ACHN (cell line): ENCODE measurements at regions not wholly inside any gene's neighbourhood (a gene's known extent, or its start where the extent isn't known, plus 50 kb on each side); places are given as distances from the start of the nearest gene placed in this dataset.
A peak's percentile ranks its signal among the peaks of the same experiment; 100 is the strongest.
"Not testable (repeated sequence)": the region's sequence is repeated elsewhere in the genome, so short reads cannot be mapped to it uniquely, and the experiment has no call there.

ENCODE experiments used
- DNase-seq: peaks from one replicate; pipeline ENCODE4 v3.0.0-alpha.2; 2015
- in situ Hi-C: cut with HindIII; loops from 2 replicates; pipeline ENCODE4 v1.10.0; 2017; ENCODE audit warnings: low sequenced_read_pairs, low pct_ligation_motif_present, low pct_unique_long_range_greater_than_20kb

- in situ Hi-C loops: no loop called here
- DNase-seq: no peak
These were observed 324.6 kb upstream of the DUSP10 start for GRCh38 chr1:222066539-222066938.

DNA sequence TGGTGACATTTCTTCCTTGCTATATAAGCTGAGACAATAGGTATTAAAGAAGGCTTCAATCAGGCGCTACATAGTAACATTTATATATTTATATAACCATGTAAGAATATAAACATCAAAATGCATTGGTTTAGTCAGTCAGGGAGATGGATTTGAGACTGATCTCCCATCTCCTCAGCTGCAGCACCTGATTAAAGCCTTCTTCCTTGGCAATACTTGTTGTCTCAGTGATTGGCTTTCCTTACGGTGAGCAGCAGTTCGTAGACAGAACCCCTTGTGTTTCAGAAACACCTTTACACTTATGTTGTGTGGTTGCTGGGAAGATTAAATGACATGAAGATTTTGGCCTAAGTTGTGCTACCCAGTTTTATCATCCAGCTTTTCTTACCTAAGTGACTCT is 323.3 kb upstream of the DUSP10 start:
- no peak for DNase-seq
- in situ Hi-C loops: no loop called here

DNA sequence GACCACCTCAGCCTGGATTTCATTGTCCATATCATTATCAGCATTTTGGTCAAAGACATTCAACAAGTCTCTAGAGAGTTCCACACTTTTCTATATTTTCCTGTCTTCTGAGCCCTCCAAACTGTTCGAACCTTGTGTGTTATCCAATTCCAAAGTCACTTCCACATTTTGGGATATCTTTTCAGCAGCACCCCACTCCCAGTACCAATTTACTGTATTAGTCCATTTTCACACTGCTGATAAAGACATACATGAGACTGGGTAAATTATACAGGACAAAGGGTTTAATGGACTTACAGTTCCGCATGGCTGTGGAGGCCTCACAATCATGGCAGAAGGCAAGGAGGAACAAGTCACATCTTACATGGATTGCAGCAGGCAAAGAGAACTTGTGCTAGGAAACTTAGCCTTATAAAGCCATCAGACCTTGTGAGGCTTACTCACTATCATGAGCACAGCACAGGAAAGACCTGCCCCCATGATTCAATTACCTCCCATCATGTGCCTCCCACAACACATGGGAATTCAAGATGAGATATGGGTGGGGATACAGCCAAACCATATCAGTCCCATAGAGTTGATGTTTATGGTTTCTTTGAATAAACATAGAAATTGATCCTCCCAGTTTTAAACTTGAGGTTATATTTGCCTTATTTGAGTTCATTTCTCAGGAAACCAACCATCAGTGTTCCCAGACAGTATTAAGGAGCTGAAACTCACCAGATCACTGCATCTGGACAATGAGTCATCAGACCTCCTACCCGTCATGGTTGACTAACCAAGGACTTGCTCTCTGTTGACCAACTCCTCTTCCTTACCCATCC is 322.7 kb upstream of the DUSP10 start:
- in situ Hi-C loops: no loop called here
- peak; percentile 25 for DNase-seq

- no peak for DNase-seq
- in situ Hi-C loops: no loop called here
These were observed 320.8 kb upstream of the DUSP10 start for GRCh38 chr1:222062640-222063039.

DNA sequence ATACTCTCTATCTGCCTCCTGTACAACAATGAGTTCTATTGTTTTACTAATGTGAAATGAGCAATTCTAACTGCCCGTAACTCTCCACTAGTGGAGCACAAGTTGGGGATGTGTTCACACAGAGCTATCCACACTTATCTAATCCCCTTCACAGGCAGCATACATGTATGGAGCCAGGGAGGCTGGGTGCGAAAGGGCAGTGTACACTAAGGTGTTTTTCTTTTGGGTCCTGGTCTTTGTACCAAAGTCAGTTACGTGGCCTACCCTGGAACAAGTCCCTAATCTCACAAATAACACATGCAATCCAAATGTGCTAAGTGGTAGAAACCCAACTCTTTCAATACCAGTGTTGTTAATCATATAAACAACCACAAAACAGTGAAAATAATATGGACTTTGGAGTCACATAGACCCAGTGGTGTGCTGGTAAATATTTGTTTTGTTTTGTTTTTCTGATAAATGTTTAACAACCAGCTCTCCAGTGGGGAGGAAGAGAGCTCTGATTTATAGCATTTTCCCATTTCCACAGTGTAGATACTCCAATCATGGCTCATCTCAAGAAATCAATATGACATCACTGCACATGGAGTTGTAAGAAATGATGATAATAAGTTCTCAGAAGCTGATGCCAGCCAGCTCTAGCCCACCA is 319.9 kb upstream of the DUSP10 start:
- no peak for DNase-seq
- in situ Hi-C loops: no loop called here

DNA sequence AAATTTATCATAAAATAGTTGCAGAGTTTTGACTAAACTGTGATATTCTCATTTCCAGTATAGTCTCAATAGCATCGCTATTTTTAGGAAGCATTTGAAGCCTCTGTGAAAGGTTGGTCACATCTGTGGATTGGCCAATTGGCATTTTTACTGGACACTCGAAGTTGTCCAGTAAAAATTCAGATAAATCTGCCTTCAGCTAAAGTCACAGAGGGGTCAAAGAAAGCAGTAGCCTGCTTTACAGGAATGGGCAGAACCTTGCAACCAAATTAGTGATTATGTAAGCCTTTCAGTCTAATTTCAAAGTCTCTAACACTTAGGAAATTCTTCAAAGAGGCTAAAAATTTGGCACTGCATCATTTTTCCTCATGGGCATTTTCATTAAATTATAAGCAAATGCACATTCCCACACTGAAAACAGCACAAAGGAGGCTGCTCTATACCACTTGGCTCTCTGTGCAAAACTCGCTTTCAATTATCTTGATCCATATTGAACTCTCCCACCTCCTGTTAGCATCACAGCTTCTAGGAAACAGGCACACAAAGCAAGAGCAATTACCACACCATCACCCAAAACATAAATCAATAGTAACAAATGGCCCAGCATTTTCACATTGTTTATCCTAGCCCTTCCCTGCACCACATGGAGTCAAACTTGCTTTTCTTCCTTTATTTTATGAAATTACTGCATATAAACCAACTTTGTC is 318.5 kb upstream of the DUSP10 start:
- in situ Hi-C loops: no loop called here
- DNase-seq: no peak

GRCh38 chr1:222058249-222058648 is 316.4 kb upstream of the DUSP10 start:
- in situ Hi-C loops: no loop called here
- no peak for DNase-seq

DNA sequence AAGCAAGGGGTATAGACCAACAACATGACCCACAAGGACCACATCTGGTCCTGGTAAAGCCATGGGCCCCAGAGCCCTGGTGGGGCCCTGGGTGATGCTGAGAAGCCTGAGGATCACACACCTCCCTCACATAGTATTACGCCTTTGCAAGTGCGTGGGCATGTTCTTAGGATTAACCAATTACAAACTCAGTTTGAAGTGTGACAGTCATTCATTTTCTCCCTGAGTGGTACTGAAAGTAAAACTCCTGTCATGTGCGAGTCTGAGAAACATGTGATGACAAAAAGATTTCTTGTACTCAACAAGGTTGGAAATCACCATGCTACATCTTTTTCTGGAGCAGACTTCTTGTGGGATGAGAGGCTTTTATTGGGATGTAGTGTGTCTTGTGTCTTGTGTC is 315.3 kb upstream of the DUSP10 start:
- in situ Hi-C loops: no loop called here

DNA sequence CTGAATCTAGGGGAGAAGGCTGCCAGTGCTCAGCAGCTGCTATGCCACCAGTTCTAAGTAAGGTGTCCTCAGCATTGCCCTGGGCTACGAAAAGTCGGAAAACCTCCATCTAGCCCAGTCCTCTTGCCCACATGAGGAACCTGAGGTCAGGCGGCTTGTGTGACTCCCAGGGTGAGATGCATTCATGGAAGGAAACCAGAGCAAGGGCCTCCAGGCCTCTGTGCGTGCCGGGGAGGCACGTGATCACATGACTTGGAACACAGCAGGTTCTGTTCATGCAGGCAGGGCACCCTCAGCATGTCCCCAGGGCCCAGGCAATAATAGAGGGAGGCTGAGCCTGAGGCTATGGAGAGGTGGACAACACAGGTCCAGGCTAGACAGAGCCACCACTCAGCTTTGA is 312.5 kb upstream of the DUSP10 start:
- no peak for DNase-seq

More for the DNA sequence above, 315.3 kb upstream of the DUSP10 start:
- no peak for DNase-seq

DNA sequence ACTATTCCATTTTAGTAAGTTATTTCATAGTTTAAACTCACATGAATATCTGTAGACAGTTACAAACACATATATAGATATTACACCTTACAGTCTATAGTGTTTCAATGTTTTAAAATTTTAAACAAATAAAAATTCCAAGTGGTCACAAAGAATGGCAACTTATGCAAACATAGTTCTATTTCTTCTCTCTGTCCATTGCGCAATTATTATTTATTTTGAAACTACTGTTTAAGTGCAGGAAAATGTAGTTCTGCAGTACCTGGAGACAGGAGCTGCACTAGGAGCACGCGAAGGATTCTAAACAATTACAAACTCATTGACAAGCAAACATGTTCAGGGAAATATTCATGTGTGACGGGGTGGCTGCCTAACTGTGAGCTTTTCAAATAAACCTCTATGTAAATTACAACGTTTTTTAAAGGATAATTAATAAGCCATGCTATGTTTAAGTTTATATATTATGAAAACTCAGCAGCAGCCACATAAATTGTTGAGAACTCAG is 312.0 kb upstream of the DUSP10 start:
- DNase-seq: no peak
- in situ Hi-C loops: no loop called here

More for the DNA sequence above, 312.5 kb upstream of the DUSP10 start:
- in situ Hi-C loops: no loop called here

DNA sequence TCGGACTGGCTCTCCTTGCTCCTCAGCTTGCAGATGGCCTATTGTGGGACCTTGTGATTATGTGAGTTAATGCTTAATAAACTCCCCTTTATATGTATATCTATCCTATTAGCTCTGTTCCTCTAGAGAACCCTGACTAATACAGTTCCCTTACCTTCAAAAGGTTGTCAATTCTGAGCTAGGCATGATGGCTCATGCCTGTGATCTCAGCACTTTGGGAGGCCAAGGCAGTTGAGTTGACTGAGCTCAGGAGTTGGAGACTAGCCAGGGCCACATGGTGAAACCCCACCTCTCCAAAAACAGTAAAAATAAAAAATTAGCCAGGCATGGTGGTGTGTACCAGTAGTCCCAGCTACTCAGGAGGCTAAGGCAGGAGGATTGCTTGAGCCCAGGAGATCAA is 309.4 kb upstream of the DUSP10 start:
- DNase-seq, in situ Hi-C loops: not testable (repeated sequence)

DNA sequence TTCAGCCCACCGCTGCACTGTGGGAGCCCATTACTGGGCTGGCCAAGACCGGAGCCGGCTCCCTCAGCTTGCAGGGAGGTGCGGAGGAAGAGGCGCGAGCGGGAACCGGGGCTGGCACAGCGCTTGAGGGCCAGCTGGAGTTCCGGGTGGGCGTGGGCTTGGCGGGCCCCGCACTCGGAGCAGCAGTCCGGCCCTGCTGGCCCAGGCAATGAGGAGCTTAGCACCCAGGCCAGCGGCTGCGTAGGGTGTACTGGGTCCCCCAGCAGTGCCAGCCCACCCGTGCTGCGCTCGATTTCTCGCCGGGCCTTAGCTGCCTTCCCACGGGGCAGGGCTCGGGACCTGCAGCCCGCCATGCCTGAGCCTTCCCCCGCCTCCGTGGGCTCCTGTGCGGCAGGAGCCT is 307.8 kb upstream of the DUSP10 start:
- DNase-seq, in situ Hi-C loops: not testable (repeated sequence)

DNA sequence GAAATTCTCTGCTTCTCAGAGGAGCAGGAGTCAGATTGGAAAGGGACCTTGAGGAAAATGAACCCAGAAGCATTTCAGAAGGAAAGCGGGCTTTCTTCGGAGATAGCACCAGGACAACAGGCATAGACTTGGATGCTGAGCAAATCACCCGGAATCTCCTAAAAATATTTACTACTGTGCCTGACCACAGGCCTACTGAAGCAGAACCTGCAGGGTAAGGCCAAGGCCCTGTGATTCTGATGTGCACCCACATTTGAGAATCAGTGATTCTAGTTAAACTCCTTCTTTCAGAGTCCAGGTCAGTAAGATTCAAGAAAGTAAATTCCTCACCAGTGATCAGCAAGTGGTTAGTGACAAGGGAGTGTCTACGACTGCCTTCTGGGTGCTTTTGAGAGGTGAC is 307.3 kb upstream of the DUSP10 start:
- no peak for DNase-seq

DNA sequence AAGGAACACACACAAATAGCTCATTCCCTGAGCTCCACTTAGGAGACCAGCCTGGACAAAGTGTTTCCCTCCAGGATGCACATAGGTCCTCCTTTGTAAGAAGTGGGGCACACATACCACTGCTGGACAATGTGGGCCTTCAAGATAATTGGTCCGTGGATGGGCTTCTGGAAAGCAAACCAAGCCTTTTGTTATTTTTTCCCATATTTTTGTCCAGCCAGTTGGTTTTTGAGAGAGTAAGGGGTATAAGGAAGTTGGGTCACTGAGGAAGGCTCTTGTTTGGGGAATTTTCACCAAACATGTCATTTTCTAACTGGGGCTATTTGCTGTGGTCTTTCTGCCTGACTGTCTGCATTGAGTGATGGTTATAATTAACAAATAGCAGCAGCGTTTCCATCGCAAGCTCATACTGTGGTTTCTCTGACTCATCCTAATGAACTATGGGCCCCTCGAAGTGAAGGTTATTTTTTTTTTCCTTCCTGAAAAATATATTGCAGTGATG is 306.3 kb upstream of the DUSP10 start:
- DNase-seq: no peak
- in situ Hi-C loops: no loop called here

More for the DNA sequence above, 307.3 kb upstream of the DUSP10 start:
- in situ Hi-C loops: no loop called here

DNA sequence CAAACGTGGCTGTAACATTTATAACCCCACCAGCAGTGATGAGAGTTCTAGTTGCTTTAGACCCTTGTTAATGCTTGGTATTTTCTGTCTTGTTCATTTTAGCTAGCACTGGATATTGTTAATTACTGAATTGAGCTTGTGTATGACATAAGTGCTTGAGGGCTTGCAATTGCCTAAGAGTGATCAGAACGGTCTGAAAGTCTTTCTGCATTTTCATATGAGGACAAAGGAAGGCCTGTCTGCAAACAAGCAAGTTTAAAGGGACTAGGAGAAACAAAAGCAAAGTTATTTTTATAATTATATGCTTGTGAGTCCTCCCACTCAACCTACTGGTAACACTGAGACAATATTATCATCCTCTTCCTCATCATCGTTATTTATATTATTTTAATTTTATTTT is 305.5 kb upstream of the DUSP10 start:
- in situ Hi-C loops: no loop called here
- no peak for DNase-seq

- in situ Hi-C loops: no loop called here
- no peak for DNase-seq
These were observed 304.9 kb upstream of the DUSP10 start for GRCh38 chr1:222046684-222047263.

DNA sequence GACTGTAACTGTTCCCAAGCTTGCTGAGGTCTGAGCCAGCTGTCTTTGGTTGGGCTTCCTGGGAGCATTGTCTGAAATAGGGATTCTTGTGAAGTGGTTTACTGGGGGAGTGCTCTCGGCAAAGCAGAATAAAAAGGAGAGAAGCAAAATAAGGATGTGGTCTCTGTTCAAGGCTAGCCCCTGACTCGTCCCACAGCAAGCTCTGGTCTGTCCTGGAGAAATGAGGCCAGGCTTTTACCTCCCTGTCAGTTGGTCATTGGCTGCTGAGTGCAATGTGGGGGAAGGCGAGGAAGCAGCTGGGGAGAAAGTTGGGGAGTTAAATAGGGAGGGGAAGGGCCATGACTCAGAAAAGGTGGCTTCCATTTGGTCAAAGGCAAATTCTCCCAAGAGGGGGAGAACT is 303.9 kb upstream of the DUSP10 start:
- in situ Hi-C loops: no loop called here
- DNase-seq: no peak

GRCh38 chr1:222045236-222045635 is 303.3 kb upstream of the DUSP10 start:
- DNase-seq: no peak
- in situ Hi-C loops: no loop called here
